Vagina (tissue), 2 donors: ENCODE measurements at regions not wholly inside any gene's neighbourhood (a gene's known extent, or its start where the extent isn't known, plus 50 kb on each side); places are given as distances from the start of the nearest gene placed in this dataset.

Source experiments
- DNase-seq, 2 donors: peaks; one replicate each; pipeline ENCODE4 v3.0.0-alpha.2; 2017; ENCODE audit errors: extremely low spot score in 2 of 2
- H3K27ac ChIP-seq: fragments of 200-600 bp; sonication (generic); one replicate; pipeline ENCODE4 v1.5.1; 2019
- H3K27me3 ChIP-seq: fragments of 200-600 bp; sonication (generic); one replicate; pipeline ENCODE4 v1.5.1; 2019
- H3K36me3 ChIP-seq, 2 donors: fragments of 200-600 bp; sonication (generic); one replicate each; pipeline ENCODE4 v1.5.1; 2017 to 2019
- H3K4me1 ChIP-seq: fragments of 200-600 bp; sonication (generic); one replicate; pipeline ENCODE4 v1.5.1; 2019
- H3K4me3 ChIP-seq, 2 donors: fragments of 200-600 bp; sonication (generic); 1 replicate in 1 of 2; 2 replicates in 1 of 2; pipeline ENCODE4 v1.5.1; 2016 to 2019
- H3K9me3 ChIP-seq: fragments of 200-600 bp; sonication (generic); one replicate; pipeline ENCODE4 v1.5.1; 2019
- POLR2A ChIP-seq, 2 donors: fragments of 450-650 bp; IDR thresholded peaks; one replicate each; pipeline ENCODE4 v1.6.1; 2017; ENCODE audit warnings: antibody characterized with exemption in 2 of 2, mild to moderate bottlenecking in 2 of 2, moderate library complexity in 2 of 2
- POLR2AphosphoS5 ChIP-seq, 2 donors: sonication (generic); formaldehyde crosslinking; IDR thresholded peaks; one replicate each; pipeline ENCODE4 v1.9.0; 2017; ENCODE audit warnings: antibody characterized with exemption in 2 of 2, mild to moderate bottlenecking in 2 of 2, low read depth in 1 of 2; ENCODE audit not compliant: insufficient read depth in 1 of 2
- intact Hi-C: fragments of 100-400 bp; cut with DNase I; formaldehyde crosslinking; loops from one replicate; pipeline ENCODE4 v1.15.1; 2023
- TF ChIP-seq, protein P1 (sequence below), 3 experiments: fragments of 450-650 bp in 2 of 3; fragments of 200-600 bp in 1 of 3; sonication (generic) in 1 of 3; IDR thresholded peaks; one replicate each; pipeline ENCODE4 v1.5.1; 2017 to 2019; ENCODE audit warnings: antibody characterized with exemption in 3 of 3, mild to moderate bottlenecking in 2 of 3, moderate library complexity in 2 of 3

DNA sequence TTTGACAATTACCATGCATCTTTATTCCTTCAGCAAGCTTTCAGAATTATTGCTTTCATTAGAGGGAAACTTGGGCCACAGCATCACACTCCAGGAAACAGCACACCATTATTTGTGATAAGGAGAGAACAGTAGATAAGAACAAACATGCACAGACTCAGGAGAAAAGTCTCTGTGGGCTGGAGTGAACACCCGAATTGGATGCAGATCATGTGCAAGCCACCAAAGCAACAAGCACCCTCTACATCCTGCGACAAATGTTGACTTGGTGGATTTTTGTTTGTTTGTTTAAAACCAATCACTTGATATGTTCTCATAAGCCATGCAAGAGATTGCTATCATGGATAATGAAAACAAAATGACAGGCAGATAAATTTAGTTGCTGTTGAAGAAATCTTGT, 67.7 kb upstream of the ZFP64 start:
- Histone ChIP-seq H3K27me3 (no peaks in the 10 kb centered on the region), H3K9me3 (no peaks in the 10 kb centered on the region), H3K4me1 (no peaks in the 10 kb centered on the region), H3K36me3 (no peaks in the 10 kb centered on the region), H3K27ac (no peak overlapping the region), H3K4me3 (no peak overlapping the region)
- intact Hi-C loops: no loop called here
- no peak for DNase-seq
- no peak for TF ChIP-seq POLR2AphosphoS5 (IDR thresholded peaks at IDR 0.05; ENCODE audit: insufficient read depth in 1 of 2, low read depth in 1 of 2)

DNA sequence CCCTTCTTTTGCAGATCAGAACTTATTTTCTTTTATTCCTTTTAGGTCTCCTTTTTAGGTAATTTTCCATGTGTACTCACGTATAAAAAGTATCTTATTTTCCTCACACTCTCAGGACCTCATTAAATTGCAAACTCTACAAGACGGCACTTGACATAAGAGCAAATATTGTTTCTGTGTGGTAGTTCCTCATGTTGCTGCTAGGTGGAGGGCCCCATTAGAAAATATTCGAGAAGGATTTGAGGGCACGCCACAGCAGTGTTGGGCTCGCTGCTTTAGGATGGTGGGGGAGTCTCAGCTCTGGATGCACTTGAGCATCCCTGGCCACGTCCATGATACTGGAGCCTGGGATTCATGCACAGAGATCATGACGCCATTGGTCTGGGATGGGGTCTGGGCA, 64.9 kb upstream of the ZFP64 start:
- TF ChIP-seq POLR2AphosphoS5 (IDR thresholded peaks at IDR 0.05; ENCODE audit: insufficient read depth in 1 of 2, low read depth in 1 of 2) (no peak), POLR2A (IDR thresholded peaks at IDR 0.05) (no peak)
- TF ChIP-seq, protein P1, sequence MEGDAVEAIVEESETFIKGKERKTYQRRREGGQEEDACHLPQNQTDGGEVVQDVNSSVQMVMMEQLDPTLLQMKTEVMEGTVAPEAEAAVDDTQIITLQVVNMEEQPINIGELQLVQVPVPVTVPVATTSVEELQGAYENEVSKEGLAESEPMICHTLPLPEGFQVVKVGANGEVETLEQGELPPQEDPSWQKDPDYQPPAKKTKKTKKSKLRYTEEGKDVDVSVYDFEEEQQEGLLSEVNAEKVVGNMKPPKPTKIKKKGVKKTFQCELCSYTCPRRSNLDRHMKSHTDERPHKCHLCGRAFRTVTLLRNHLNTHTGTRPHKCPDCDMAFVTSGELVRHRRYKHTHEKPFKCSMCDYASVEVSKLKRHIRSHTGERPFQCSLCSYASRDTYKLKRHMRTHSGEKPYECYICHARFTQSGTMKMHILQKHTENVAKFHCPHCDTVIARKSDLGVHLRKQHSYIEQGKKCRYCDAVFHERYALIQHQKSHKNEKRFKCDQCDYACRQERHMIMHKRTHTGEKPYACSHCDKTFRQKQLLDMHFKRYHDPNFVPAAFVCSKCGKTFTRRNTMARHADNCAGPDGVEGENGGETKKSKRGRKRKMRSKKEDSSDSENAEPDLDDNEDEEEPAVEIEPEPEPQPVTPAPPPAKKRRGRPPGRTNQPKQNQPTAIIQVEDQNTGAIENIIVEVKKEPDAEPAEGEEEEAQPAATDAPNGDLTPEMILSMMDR (IDR thresholded peaks at IDR 0.05): no peak
- DNase-seq: no peak
- Histone ChIP-seq H3K4me3 (no peak overlapping the region), H3K4me1 (no peaks in the 10 kb centered on the region), H3K27me3 (no peaks in the 10 kb centered on the region), H3K36me3 (no peaks in the 10 kb centered on the region), H3K27ac (no peak overlapping the region), H3K9me3 (no peaks in the 10 kb centered on the region)
- intact Hi-C loops: no loop called here

DNA sequence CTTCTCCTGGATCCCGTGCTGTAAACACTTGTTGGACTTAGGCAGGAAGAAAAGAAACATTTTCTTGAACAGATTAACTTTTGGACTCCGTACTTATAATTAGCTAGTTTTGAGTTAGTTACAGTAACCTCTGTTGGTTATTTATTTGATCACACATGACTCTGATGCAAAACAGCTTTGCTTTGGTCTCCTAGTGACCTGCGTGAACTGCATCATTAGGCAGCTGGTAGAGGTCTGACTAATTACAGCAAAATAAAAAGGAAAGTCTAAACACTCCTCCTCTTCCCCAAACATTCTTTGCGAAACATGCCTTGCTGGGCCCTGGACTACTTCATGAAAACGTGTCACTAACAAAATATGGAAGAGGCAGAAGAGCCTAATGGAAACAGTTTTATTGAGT, 61.1 kb upstream of the ZFP64 start:
- no peak for DNase-seq
- H3K9me3 ChIP-seq: no peaks in the 10 kb centered on the region
- H3K27ac ChIP-seq: no peak overlapping the region
- intact Hi-C loops: no loop called here
- TF ChIP-seq POLR2A (IDR thresholded peaks at IDR 0.05): no peak
- TF ChIP-seq, protein P1 (IDR thresholded peaks at IDR 0.05): no peak
- TF ChIP-seq POLR2AphosphoS5 (IDR thresholded peaks at IDR 0.05; ENCODE audit: insufficient read depth in 1 of 2, low read depth in 1 of 2): no peak
- no peak overlapping the region for H3K4me3 ChIP-seq
- no peaks in the 10 kb centered on the region for H3K36me3 ChIP-seq
- no peaks in the 10 kb centered on the region for H3K27me3 ChIP-seq
- H3K4me1 ChIP-seq: no peaks in the 10 kb centered on the region

DNA sequence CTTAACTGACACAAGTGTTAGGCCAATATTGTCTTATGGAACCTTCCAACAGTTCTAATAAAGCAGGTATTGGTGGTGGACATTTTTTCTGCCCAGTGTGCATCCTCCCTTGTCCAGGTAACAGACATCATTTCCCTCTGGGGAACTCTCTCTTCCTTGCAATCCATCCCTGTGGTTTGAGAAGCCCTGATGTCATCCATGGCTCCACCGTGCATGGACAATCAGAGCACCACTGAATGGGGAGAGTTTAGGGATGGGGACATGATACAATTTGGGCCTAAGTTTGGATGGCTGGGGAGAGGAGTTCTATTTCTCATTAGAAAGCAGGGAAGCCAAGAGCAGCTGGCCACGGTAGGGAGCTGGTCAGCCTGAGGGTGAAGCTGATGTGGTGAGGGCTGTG, 60.2 kb upstream of the ZFP64 start:
- Histone ChIP-seq H3K4me3 (no peak overlapping the region), H3K9me3 (no peaks in the 10 kb centered on the region), H3K4me1 (no peaks in the 10 kb centered on the region), H3K36me3 (no peaks in the 10 kb centered on the region), H3K27ac (no peak overlapping the region), H3K27me3 (no peaks in the 10 kb centered on the region)
- TF ChIP-seq POLR2AphosphoS5 (IDR thresholded peaks at IDR 0.05; ENCODE audit: insufficient read depth in 1 of 2, low read depth in 1 of 2) (no peak), POLR2A (IDR thresholded peaks at IDR 0.05) (no peak)
- TF ChIP-seq, protein P1 (IDR thresholded peaks at IDR 0.05): no peak
- no peak for DNase-seq
- intact Hi-C loops: no loop called here

DNA sequence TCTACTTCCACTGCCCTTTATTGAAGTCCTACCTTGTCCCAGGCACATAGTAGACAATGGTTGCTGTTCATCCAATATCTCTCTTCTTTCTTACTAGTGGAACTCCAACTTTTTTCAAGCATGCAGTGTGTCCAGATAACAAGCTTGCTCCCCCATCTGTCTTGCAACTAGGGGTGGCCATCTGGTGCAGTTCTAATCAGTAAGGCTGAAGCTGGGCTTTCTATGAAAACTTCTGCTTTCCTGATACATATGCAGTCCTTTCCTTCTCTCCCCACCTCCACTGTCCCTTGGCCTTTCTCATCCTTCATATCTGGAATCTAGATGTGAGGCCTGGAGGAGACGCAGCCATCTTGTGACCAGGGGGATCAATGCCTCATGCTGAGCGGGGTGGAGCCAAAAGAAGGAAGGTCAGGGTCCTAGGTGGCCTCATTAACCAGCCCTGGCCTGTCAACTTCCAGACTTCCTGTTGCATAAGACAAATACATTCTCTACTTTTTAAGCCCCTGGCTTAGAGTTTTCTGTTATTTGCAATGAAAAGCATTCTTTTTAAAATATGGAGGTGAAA, 59.6 kb upstream of the ZFP64 start:
- no peaks in the 10 kb centered on the region for H3K4me1 ChIP-seq
- TF ChIP-seq POLR2A (IDR thresholded peaks at IDR 0.05): no peak
- TF ChIP-seq POLR2AphosphoS5 (IDR thresholded peaks at IDR 0.05; ENCODE audit: insufficient read depth in 1 of 2, low read depth in 1 of 2): no peak
- TF ChIP-seq, protein P1 (IDR thresholded peaks at IDR 0.05): no peak
- H3K27ac ChIP-seq: no peak overlapping the region
- DNase-seq: no peak
- no peak overlapping the region for H3K4me3 ChIP-seq
- intact Hi-C loops: no loop called here
- H3K9me3 ChIP-seq: no peaks in the 10 kb centered on the region
- H3K36me3 ChIP-seq: no peaks in the 10 kb centered on the region
- no peaks in the 10 kb centered on the region for H3K27me3 ChIP-seq
